GM12878 (cell line): ENCODE measurements at regions not wholly inside any gene's neighbourhood (a gene's known extent, or its start where the extent isn't known, plus 50 kb on each side); places are given as distances from the start of the nearest gene placed in this dataset.

ENCODE experiments used
- ATAC-seq: fragments of 200-7000 bp; cut with Tn5 transposase; 3 replicates; pipeline ENCODE4 v1.9.1; 2020; ENCODE audit warnings: mild to moderate bottlenecking, moderate library complexity
- BruUV-seq: library from RNA; stranded (reverse); fragments of 400-500 nt; replicated peaks from 2 replicates; lab custom pipeline; 2021; lab: Mats Ljungman, UMichigan
- CTCF ChIA-PET: fragments of 300-600 bp; sonication (Branson Sonifier 250); formaldehyde crosslinking; extraction: SDS; loops from one replicate; lab custom pipeline; 2021; ENCODE audit warnings: inconsistent platforms; lab: Yijun Ruan, JAX
- POLR2A ChIA-PET: fragments of 350-600 bp; formaldehyde crosslinking; extraction: SDS; loops from one replicate; lab custom pipeline; 2021; ENCODE audit warnings: inconsistent platforms; lab: Charles Lee
- RAD21 ChIA-PET: fragments of 300-600 bp; sonication (Branson Sonifier 250); formaldehyde crosslinking; loops from one replicate; lab custom pipeline; 2023; ENCODE audit warnings: antibody characterized with exemption; ENCODE audit not compliant: unreplicated experiment; lab: Charles Lee
- SMC1A ChIA-PET: fragments of 300-600 bp; sonication (Branson Sonifier 250); formaldehyde crosslinking; loops from one replicate; lab custom pipeline; 2023; ENCODE audit not compliant: unreplicated experiment, uncharacterized antibody; lab: Charles Lee
- DNase-seq: peaks from one replicate; pipeline ENCODE4 v3.0.0-alpha.2; 2011; ENCODE audit warnings: low read depth, low spot score
- FAIRE-seq: peaks from 3 replicates; lab custom pipeline; 2011; peaks lifted over from hg19 to GRCh38; lab: Jason Lieb, UNC
- H2AFZ ChIP-seq: 2 replicates; pipeline ENCODE4 v1.6.0; 2011; ENCODE audit warnings: low read depth, low read length, control low read depth; ENCODE audit not compliant: control insufficient read depth
- H3K27ac ChIP-seq: 2 replicates; pipeline ENCODE4 v1.5.1; 2011; ENCODE audit warnings: control low read depth; ENCODE audit not compliant: control insufficient read depth, insufficient read depth
- H3K27me3 ChIP-seq, 2 experiments: replicated peaks in 1 of 2; 2 replicates each; pipeline versions ENCODE4 v1.6.0 to v1.6.1; 2011; ENCODE audit warnings: low read length in 1 of 2; ENCODE audit not compliant: control insufficient read depth in 2 of 2, insufficient read depth in 2 of 2
- H3K36me3 ChIP-seq, 2 experiments: 2 replicates each; pipeline ENCODE4 v1.5.1; 2011; ENCODE audit warnings: low read length in 1 of 2; ENCODE audit not compliant: control insufficient read depth in 2 of 2, insufficient read depth in 2 of 2
- H3K4me1 ChIP-seq: 2 replicates; pipeline ENCODE4 v1.6.1; 2011; ENCODE audit warnings: mild to moderate bottlenecking, low read length, moderate library complexity, mixed read lengths; ENCODE audit not compliant: control insufficient read depth, insufficient read depth
- H3K4me2 ChIP-seq: 2 replicates; pipeline ENCODE4 v1.6.0; 2011; ENCODE audit warnings: control low read depth; ENCODE audit not compliant: control insufficient read depth, insufficient read depth
- H3K4me3 ChIP-seq: fragments of 200-600 bp; sonication (generic); 2 replicates; pipeline ENCODE4 v1.5.1; 2016
- H3K79me2 ChIP-seq: 2 replicates; pipeline ENCODE4 v1.6.0; 2011; ENCODE audit warnings: low read length; ENCODE audit not compliant: control insufficient read depth, insufficient read depth
- H3K9ac ChIP-seq: 2 replicates; pipeline ENCODE4 v1.8.0; 2011; ENCODE audit warnings: low read length, control low read depth, mixed read lengths; ENCODE audit not compliant: control insufficient read depth, insufficient read depth
- H3K9me3 ChIP-seq: replicated peaks from 3 replicates; pipeline ENCODE4 v1.5.1; 2011; ENCODE audit warnings: mild to moderate bottlenecking, low read length; ENCODE audit not compliant: control insufficient read depth, insufficient read depth
- H4K20me1 ChIP-seq: 2 replicates; pipeline ENCODE4 v1.6.0; 2011; ENCODE audit not compliant: control insufficient read depth, insufficient read depth
- BRCA1 ChIP-seq: IDR thresholded peaks from 2 replicates; pipeline ENCODE4 v1.6.1; 2011; ENCODE audit warnings: low read depth, low read length, improper control_type of control experiment
- CHD2 ChIP-seq: IDR thresholded peaks from 2 replicates; pipeline ENCODE4 v1.6.1; 2011; ENCODE audit warnings: low read depth, low read length, improper control_type of control experiment, borderline replicate concordance
- FOS ChIP-seq: IDR thresholded peaks from 3 replicates; pipeline ENCODE4 v1.6.1; 2011; ENCODE audit warnings: borderline replicate concordance; ENCODE audit not compliant: insufficient read length; ENCODE audit errors: extremely low read depth
- IRF4 ChIP-seq: IDR thresholded peaks from 2 replicates; pipeline ENCODE4 v1.6.1; 2011; ENCODE audit warnings: low read depth, low read length
- KDM1A ChIP-seq: fragments of 200-600 bp; sonication (generic); IDR thresholded peaks from 2 replicates; pipeline ENCODE4 v1.6.1; 2016; ENCODE audit warnings: borderline replicate concordance
- MTA3 ChIP-seq: IDR thresholded peaks from 2 replicates; pipeline ENCODE4 v1.6.1; 2012; ENCODE audit warnings: low read length, inconsistent platforms, borderline replicate concordance
- NR2C2 ChIP-seq: IDR thresholded peaks from 2 replicates; pipeline ENCODE4 v1.6.1; 2011; ENCODE audit warnings: borderline replicate concordance, low read depth; ENCODE audit not compliant: control insufficient read depth, insufficient read length
- POLR2AphosphoS2 ChIP-seq: IDR thresholded peaks from 2 replicates; pipeline ENCODE4 v1.6.1; 2011; ENCODE audit warnings: low read depth, mild to moderate bottlenecking, low read length, improper control_type of control experiment, moderate library complexity
- SMAD5 ChIP-seq: IDR thresholded peaks from 2 replicates; pipeline ENCODE4 v1.6.1; 2016; ENCODE audit warnings: antibody characterized with exemption, low read depth
- YBX1 ChIP-seq: fragments of 450-650 bp; IDR thresholded peaks from 2 replicates; pipeline ENCODE4 v1.6.1; 2016; ENCODE audit warnings: antibody characterized with exemption
- ZNF622 ChIP-seq: fragments of 450-650 bp; IDR thresholded peaks from 2 replicates; pipeline ENCODE4 v1.6.1; 2017; ENCODE audit warnings: mild to moderate bottlenecking, inconsistent platforms
- WGBS: methylation state at CpG from one replicate; pipeline ENCODE4 v1.1.6; 2016; ENCODE audit warnings: low lambda C conversion rate; ENCODE audit not compliant: insufficient replicate concordance, insufficient coverage; ENCODE audit errors: missing lambda C conversion rate; 5-methylcytosine and 5-hydroxymethylcytosine counted together
- in situ Hi-C: fragments of 300-500 bp; cut with MboI; formaldehyde crosslinking; loops from 9 replicates; pipeline ENCODE4 v1.14.3; 2018; ENCODE audit warnings: mixed read lengths
- intact Hi-C: fragments of 100-400 bp; cut with micrococcal nuclease; formaldehyde crosslinking; loops from one replicate; pipeline ENCODE4 v1.14.2; 2022; ENCODE audit not compliant: unreplicated experiment
- TF ChIP-seq, protein P1 (sequence below): IDR thresholded peaks from 2 replicates; pipeline ENCODE4 v1.6.1; 2011; ENCODE audit warnings: borderline replicate concordance, low read depth, mild to moderate bottlenecking, moderate library complexity, mixed read lengths, low read length; ENCODE audit not compliant: insufficient read depth; ENCODE audit errors: extremely low read length
- TF ChIP-seq, protein P2 (sequence below): fragments of 450-650 bp; IDR thresholded peaks from 2 replicates; pipeline ENCODE4 v1.6.1; 2018; ENCODE audit warnings: borderline replicate concordance, mild to moderate bottlenecking; ENCODE audit not compliant: partially characterized antibody
- TF ChIP-seq, protein P3 (sequence below): IDR thresholded peaks from 2 replicates; pipeline ENCODE4 v1.6.1; 2012; ENCODE audit warnings: low read length, inconsistent platforms

DNA sequence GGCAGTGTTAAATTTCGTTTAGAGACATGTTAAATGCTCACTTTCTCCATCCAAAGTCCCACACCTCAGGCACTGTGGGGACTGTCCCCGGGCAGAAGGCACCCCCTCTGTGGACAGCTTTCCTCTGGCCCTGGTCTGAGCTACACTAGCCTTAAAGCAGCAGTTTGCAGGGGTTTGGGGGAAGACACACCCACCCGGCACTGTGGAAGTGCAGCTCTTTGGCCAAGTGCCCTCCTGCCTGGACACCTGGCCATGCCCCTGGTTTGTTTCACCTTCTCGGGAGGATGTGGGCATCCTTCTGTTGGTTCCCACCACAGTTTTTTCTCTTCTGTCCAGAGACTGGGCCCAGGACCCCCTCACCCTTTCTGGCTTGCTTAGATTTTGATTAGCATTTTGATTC lies 1254.7 kb downstream of the BRD1 start:
- no peak for ATAC-seq
- BruUV-seq: no TSS peak

DNA sequence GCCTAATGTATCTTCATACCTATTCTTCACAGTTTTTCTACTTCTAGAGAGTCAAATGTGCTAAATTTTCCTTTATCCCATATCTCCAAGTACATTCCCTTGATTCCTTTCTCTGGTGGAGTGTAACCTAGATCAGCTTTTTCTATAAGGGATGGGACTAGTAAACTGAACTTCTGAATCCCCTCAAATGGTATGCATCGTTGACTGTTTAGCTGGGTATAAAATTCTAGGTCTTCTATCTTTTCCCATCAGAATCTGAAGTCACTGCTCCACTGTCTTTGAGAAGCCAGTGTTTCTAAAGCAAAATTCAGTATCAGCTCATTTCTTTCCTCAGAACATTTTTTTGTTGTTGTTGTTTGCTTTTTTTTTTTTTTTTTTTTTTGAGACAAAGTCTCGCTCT lies 1256.8 kb downstream of the BRD1 start:
- H3K4me1 ChIP-seq: no peaks in the 10 kb centered on the region
- SMC1A ChIA-PET: no interaction called here
- H3K4me3 ChIP-seq: no peak overlapping the region
- BruUV-seq: no TSS peak
- in situ Hi-C loops: no loop called here
- TF ChIP-seq BRCA1 (no peak), NR2C2 (no peak), ZNF622 (no peak), MTA3 (no peak), IRF4 (no peak)
- TF ChIP-seq, protein P1, sequence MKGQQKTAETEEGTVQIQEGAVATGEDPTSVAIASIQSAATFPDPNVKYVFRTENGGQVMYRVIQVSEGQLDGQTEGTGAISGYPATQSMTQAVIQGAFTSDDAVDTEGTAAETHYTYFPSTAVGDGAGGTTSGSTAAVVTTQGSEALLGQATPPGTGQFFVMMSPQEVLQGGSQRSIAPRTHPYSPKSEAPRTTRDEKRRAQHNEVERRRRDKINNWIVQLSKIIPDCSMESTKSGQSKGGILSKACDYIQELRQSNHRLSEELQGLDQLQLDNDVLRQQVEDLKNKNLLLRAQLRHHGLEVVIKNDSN: no peak
- TF ChIP-seq, protein P2, sequence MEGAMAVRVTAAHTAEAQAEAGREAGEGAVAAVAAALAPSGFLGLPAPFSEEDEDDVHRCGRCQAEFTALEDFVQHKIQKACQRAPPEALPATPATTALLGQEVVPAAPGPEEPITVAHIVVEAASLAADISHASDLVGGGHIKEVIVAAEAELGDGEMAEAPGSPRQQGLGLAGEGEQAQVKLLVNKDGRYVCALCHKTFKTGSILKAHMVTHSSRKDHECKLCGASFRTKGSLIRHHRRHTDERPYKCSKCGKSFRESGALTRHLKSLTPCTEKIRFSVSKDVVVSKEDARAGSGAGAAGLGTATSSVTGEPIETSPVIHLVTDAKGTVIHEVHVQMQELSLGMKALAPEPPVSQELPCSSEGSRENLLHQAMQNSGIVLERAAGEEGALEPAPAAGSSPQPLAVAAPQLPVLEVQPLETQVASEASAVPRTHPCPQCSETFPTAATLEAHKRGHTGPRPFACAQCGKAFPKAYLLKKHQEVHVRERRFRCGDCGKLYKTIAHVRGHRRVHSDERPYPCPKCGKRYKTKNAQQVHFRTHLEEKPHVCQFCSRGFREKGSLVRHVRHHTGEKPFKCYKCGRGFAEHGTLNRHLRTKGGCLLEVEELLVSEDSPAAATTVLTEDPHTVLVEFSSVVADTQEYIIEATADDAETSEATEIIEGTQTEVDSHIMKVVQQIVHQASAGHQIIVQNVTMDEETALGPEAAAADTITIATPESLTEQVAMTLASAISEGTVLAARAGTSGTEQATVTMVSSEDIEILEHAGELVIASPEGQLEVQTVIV: no peak
- H3K9ac ChIP-seq: no peak overlapping the region
- DNase-seq: no peak
- no peaks in the 10 kb centered on the region for H3K79me2 ChIP-seq
- no peak for ATAC-seq
- no peak overlapping the region for H3K4me2 ChIP-seq
- RAD21 ChIA-PET: no interaction called here
- no peaks in the 10 kb centered on the region; the same call in 2 of the 3 replicates for H3K9me3 ChIP-seq
- no peaks in the 10 kb centered on the region for H3K27me3 ChIP-seq
- no peak overlapping the region for H2AFZ ChIP-seq
- H4K20me1 ChIP-seq: no peaks in the 10 kb centered on the region
- 68% methylated on average over 1 of the region's 2 CpGs for WGBS
- intact Hi-C loops: no loop called here
- no peak for FAIRE-seq
- CTCF ChIA-PET: no interaction called here
- POLR2A ChIA-PET: no interaction called here
- no peaks in the 10 kb centered on the region for H3K36me3 ChIP-seq
- no peak overlapping the region for H3K27ac ChIP-seq

More for the DNA sequence above, 1254.7 kb downstream of the BRD1 start:
- ChIA-PET RAD21 (no interaction called here), CTCF (no interaction called here), SMC1A (no interaction called here), POLR2A (no interaction called here)
- no peak overlapping the region for H3K27ac ChIP-seq
- H3K4me1 ChIP-seq: no peaks in the 10 kb centered on the region
- intact Hi-C loops: no loop called here
- no peak overlapping the region for H3K4me3 ChIP-seq
- H4K20me1 ChIP-seq: no peaks in the 10 kb centered on the region
- no peak for DNase-seq
- no peaks in the 10 kb centered on the region for H3K79me2 ChIP-seq
- FAIRE-seq: no peak
- no peak overlapping the region for H2AFZ ChIP-seq
- no peak overlapping the region for H3K4me2 ChIP-seq
- H3K9me3 ChIP-seq: no peaks in the 10 kb centered on the region; the same call in 2 of the 3 replicates
- no peak overlapping the region for H3K9ac ChIP-seq
- H3K27me3 ChIP-seq: no peaks in the 10 kb centered on the region
- WGBS: 27% methylated on average over 4 of the region's 4 CpGs
- no peaks in the 10 kb centered on the region for H3K36me3 ChIP-seq
- TF ChIP-seq KDM1A (no peak), CHD2 (no peak), YBX1 (no peak), POLR2AphosphoS2 (no peak), SMAD5 (no peak), FOS (no peak)
- TF ChIP-seq, protein P3, sequence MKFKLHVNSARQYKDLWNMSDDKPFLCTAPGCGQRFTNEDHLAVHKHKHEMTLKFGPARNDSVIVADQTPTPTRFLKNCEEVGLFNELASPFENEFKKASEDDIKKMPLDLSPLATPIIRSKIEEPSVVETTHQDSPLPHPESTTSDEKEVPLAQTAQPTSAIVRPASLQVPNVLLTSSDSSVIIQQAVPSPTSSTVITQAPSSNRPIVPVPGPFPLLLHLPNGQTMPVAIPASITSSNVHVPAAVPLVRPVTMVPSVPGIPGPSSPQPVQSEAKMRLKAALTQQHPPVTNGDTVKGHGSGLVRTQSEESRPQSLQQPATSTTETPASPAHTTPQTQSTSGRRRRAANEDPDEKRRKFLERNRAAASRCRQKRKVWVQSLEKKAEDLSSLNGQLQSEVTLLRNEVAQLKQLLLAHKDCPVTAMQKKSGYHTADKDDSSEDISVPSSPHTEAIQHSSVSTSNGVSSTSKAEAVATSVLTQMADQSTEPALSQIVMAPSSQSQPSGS: no peak
- in situ Hi-C loops: no loop called here
